ENCODE measurements at regions not wholly inside any gene's neighbourhood (a gene's known extent, or its start where the extent isn't known, plus 50 kb on each side); places are given as distances from the start of the nearest gene placed in this dataset.
"Not testable (repeated sequence)": the region's sequence is repeated elsewhere in the genome, so short reads cannot be mapped to it uniquely, and the experiment has no call there.

- H3K9me3 Mint-ChIP-seq: peaks cover 45% of the 10 kb centered on the region
- no peak for TF ChIP-seq CTCF (IDR thresholded peaks at IDR 0.05)
- no peak for DNase-seq
- H3K4me3 Mint-ChIP-seq: no peak overlapping the region
- H3K27me3 Mint-ChIP-seq (ENCODE audit: low read depth, poor library complexity): no peaks in the 10 kb centered on the region
- H3K4me1 Mint-ChIP-seq: no peaks in the 10 kb centered on the region
- H3K27ac Mint-ChIP-seq: no peak overlapping the region
- no peaks in the 10 kb centered on the region for H3K36me3 Mint-ChIP-seq (ENCODE audit: low read depth)
These were observed 2661.4 kb downstream of the PCDH9 start for GRCh38 chr13:64568748-64569147.

GRCh38 chr13:64558031-64558430 lies 2672.1 kb downstream of the PCDH9 start:
- H3K4me3 Mint-ChIP-seq; H3K27me3 Mint-ChIP-seq (ENCODE audit: low read depth, poor library complexity); H3K9me3 Mint-ChIP-seq; DNase-seq; H3K4me1 Mint-ChIP-seq; H3K27ac Mint-ChIP-seq; H3K36me3 Mint-ChIP-seq (ENCODE audit: low read depth): not testable (repeated sequence)

- H3K27ac Mint-ChIP-seq: no peak overlapping the region
- H3K36me3 Mint-ChIP-seq (ENCODE audit: low read depth): no peaks in the 10 kb centered on the region
- no peak for TF ChIP-seq CTCF (IDR thresholded peaks at IDR 0.05)
These were observed 2673.8 kb downstream of the PCDH9 start for GRCh38 chr13:64556376-64556775.

GRCh38 chr13:64553411-64554129 lies 2676.6 kb downstream of the PCDH9 start:
- Mint-ChIP-seq H3K9me3 (peaks cover 9% of the 10 kb centered on the region), H3K4me3 (no peak overlapping the region), H3K36me3 (ENCODE audit: low read depth) (no peaks in the 10 kb centered on the region), H3K27me3 (ENCODE audit: low read depth, poor library complexity) (no peaks in the 10 kb centered on the region), H3K4me1 (no peaks in the 10 kb centered on the region), H3K27ac (no peak overlapping the region)
- TF ChIP-seq CTCF (IDR thresholded peaks at IDR 0.05): no peak
- DNase-seq: no peak

More at GRCh38 chr13:64556376-64556775, 2673.8 kb downstream of the PCDH9 start:
- DNase-seq: no peak
- H3K9me3 Mint-ChIP-seq: no peaks in the 10 kb centered on the region
- no peaks in the 10 kb centered on the region for H3K4me1 Mint-ChIP-seq
- H3K4me3 Mint-ChIP-seq: no peak overlapping the region
- H3K27me3 Mint-ChIP-seq (ENCODE audit: low read depth, poor library complexity): no peaks in the 10 kb centered on the region

- Mint-ChIP-seq H3K27me3 (ENCODE audit: low read depth, poor library complexity) (no peaks in the 10 kb centered on the region), H3K9me3 (peaks cover 9% of the 10 kb centered on the region), H3K4me3 (no peak overlapping the region), H3K36me3 (ENCODE audit: low read depth) (no peaks in the 10 kb centered on the region), H3K27ac (no peak overlapping the region), H3K4me1 (no peaks in the 10 kb centered on the region)
- no peak for DNase-seq
- TF ChIP-seq CTCF (IDR thresholded peaks at IDR 0.05): no peak
These were observed 2678.4 kb downstream of the PCDH9 start for GRCh38 chr13:64551755-64552154.

- Mint-ChIP-seq H3K4me3 (no peak overlapping the region), H3K27ac (no peak overlapping the region), H3K9me3 (peaks cover 9% of the 10 kb centered on the region), H3K27me3 (ENCODE audit: low read depth, poor library complexity) (no peaks in the 10 kb centered on the region), H3K36me3 (ENCODE audit: low read depth) (no peaks in the 10 kb centered on the region), H3K4me1 (no peaks in the 10 kb centered on the region)
- DNase-seq: no peak
- TF ChIP-seq CTCF (IDR thresholded peaks at IDR 0.05): no peak
These were observed 2683.8 kb downstream of the PCDH9 start for GRCh38 chr13:64546371-64546770.
